Endothelial cell of umbilical vein (primary cell): ENCODE measurements at regions not wholly inside any gene's neighbourhood (a gene's known extent, or its start where the extent isn't known, plus 50 kb on each side); places are given as distances from the start of the nearest gene placed in this dataset.

Experiments used
- BruUV-seq: library from RNA; stranded (reverse); fragments of 400-500 nt; replicated peaks from 2 replicates; lab custom pipeline; 2021; lab: Mats Ljungman, UMichigan
- CTCF ChIA-PET: fragments of 300-600, 350-600 bp; sonication (Branson Sonifier 250); formaldehyde crosslinking; loops from one replicate; lab custom pipeline; 2021; ENCODE audit warnings: antibody characterized with exemption, inconsistent platforms; lab: Charles Lee
- POLR2A ChIA-PET: fragments of 300-600, 350-600 bp; sonication (Branson Sonifier 250); formaldehyde crosslinking; loops from one replicate; lab custom pipeline; 2021; ENCODE audit warnings: antibody characterized with exemption, inconsistent platforms; lab: Charles Lee
- DNase-seq: peaks from one replicate; pipeline ENCODE4 v3.0.0-alpha.2; 2011; ENCODE audit warnings: low read depth, low spot score
- FAIRE-seq: peaks from 2 replicates; lab custom pipeline; 2011; peaks lifted over from hg19 to GRCh38; lab: Jason Lieb, UNC
- H2AFZ ChIP-seq: 2 replicates; pipeline ENCODE4 v1.6.0; 2012; ENCODE audit warnings: low read depth, low read length, control low read depth, inconsistent platforms
- H3K27ac ChIP-seq: 2 replicates; pipeline ENCODE4 v1.5.1; 2011; ENCODE audit warnings: low read depth, mild to moderate bottlenecking, control low read depth, low read length, moderate library complexity; ENCODE audit not compliant: insufficient read depth
- H3K27me3 ChIP-seq, 2 experiments: 2 replicates each; pipeline versions ENCODE4 v1.6.0 to v1.6.1; 2011; ENCODE audit warnings: low read length in 2 of 2, mixed read lengths in 1 of 2; ENCODE audit not compliant: control insufficient read depth in 2 of 2, insufficient read depth in 2 of 2
- H3K36me3 ChIP-seq, 2 experiments: 2 replicates in 1 of 2; 3 replicates in 1 of 2; pipeline ENCODE4 v1.5.1; 2011; ENCODE audit warnings: low read length in 2 of 2, mild to moderate bottlenecking in 1 of 2, moderate library complexity in 1 of 2; ENCODE audit not compliant: control insufficient read depth in 2 of 2, insufficient read depth in 2 of 2; ENCODE audit errors: extremely low read depth in 1 of 2
- H3K4me1 ChIP-seq: 3 replicates; pipeline ENCODE4 v1.5.1; 2011; ENCODE audit warnings: mild to moderate bottlenecking, low read length; ENCODE audit not compliant: control insufficient read depth, insufficient read depth; ENCODE audit errors: extremely low read depth
- H3K4me2 ChIP-seq: 2 replicates; pipeline ENCODE4 v1.6.1; 2011; ENCODE audit warnings: low read length, control low read depth, mixed read lengths; ENCODE audit not compliant: insufficient read depth
- H3K4me3 ChIP-seq, 3 experiments: fragments of 200-600 bp in 1 of 3; sonication (generic), shearing (Covaris generic) in 1 of 3; replicated peaks in 1 of 3; 2 replicates each; pipeline ENCODE4 v1.5.1; 2011 to 2016; ENCODE audit warnings: control low read depth in 3 of 3, low read length in 3 of 3, mild to moderate bottlenecking in 2 of 3, inconsistent platforms in 1 of 3, low read depth in 1 of 3, moderate library complexity in 1 of 3; ENCODE audit not compliant: insufficient read depth in 1 of 3
- H3K79me2 ChIP-seq: 2 replicates; pipeline ENCODE4 v1.6.0; 2012; ENCODE audit warnings: low read length, inconsistent platforms; ENCODE audit not compliant: control insufficient read depth, insufficient read depth
- H3K9ac ChIP-seq: replicated peaks from 2 replicates; pipeline ENCODE3; 2011; ENCODE audit warnings: low read length, control low read depth; ENCODE audit not compliant: insufficient read depth; ENCODE audit errors: extremely low read depth
- H3K9me1 ChIP-seq: replicated peaks from 3 replicates; pipeline ENCODE4 v1.6.0; 2011; ENCODE audit warnings: mild to moderate bottlenecking, low read length; ENCODE audit not compliant: control insufficient read depth, insufficient read depth; ENCODE audit errors: extremely low read depth
- H3K9me3 ChIP-seq: replicated peaks from 2 replicates; pipeline ENCODE4 v1.5.1; 2012; ENCODE audit warnings: low read length, inconsistent platforms; ENCODE audit not compliant: control insufficient read depth, insufficient read depth
- H4K20me1 ChIP-seq: replicated peaks from 2 replicates; pipeline ENCODE3; 2011; ENCODE audit warnings: mild to moderate bottlenecking, low read length; ENCODE audit not compliant: control insufficient read depth, insufficient read depth; ENCODE audit errors: extremely low read depth
- JUN ChIP-seq: IDR thresholded peaks from 2 replicates; pipeline ENCODE4 v1.6.1; 2011; ENCODE audit warnings: borderline replicate concordance, low read depth; ENCODE audit not compliant: insufficient read length, insufficient read depth
- MYC ChIP-seq: IDR thresholded peaks from one replicate; pipeline ENCODE4 v1.6.1; 2011; ENCODE audit warnings: mild to moderate bottlenecking, low read depth, low read length
- dilution Hi-C: fragments of 300-500 bp; cut with MboI; formaldehyde crosslinking; loops from one replicate; pipeline ENCODE4 v1.15.0; 2019; ENCODE audit warnings: low sequenced_read_pairs; ENCODE audit not compliant: extremely low pct_ligation_motif_present
- intact Hi-C: fragments of 100-400 bp; cut with micrococcal nuclease; formaldehyde crosslinking; loops from one replicate; pipeline ENCODE4 v1.10.0; 2022
- TF ChIP-seq, protein P1 (sequence below), 2 donors: IDR thresholded peaks; 1 replicate in 1 of 2; 2 replicates in 1 of 2; pipeline ENCODE4 v1.5.1; 2011; ENCODE audit warnings: low read length in 2 of 2, mild to moderate bottlenecking in 2 of 2, moderate library complexity in 2 of 2, control low read depth in 1 of 2, inconsistent platforms in 1 of 2, low read depth in 1 of 2; ENCODE audit not compliant: insufficient read depth in 1 of 2; ENCODE audit errors: extremely low read depth in 1 of 2

DNA sequence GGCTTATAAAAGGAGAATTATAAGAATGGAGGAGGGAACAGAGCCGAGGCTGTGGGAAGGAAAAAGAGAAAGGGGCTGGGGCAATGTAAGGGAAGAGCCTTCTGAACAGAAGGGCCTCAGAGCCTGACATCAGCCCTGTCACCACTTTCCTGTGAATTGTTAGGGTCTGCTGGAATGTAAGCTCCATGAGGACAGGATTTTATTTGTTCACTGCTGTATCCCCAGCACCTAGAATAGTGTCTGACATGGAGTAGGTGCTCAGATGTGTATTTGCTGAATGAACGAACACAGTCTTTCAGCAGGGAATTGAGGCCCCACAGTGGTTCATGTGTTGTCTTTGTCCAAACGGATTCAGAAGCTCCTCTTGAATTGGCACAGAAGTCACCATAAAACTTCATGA is 251.5 kb downstream of the OPA1 start:
- Histone ChIP-seq H3K27ac (no peak overlapping the region), H3K4me2 (no peak overlapping the region), H3K9me1 (no peaks in the 10 kb centered on the region), H3K36me3 (no peaks in the 10 kb centered on the region), H3K9ac (no peak overlapping the region), H3K27me3 (peaks cover 12 to 15% of the 10 kb centered on the region in 2 experiments), H3K9me3 (no peaks in the 10 kb centered on the region), H4K20me1 (no peaks in the 10 kb centered on the region), H3K4me3 (no peak overlapping the region), H2AFZ (no peak overlapping the region), H3K79me2 (no peaks in the 10 kb centered on the region), H3K4me1 (no peaks in the 10 kb centered on the region)
- FAIRE-seq (no peak), DNase-seq (no peak)
- no TSS peak for BruUV-seq
- TF ChIP-seq, protein P1, sequence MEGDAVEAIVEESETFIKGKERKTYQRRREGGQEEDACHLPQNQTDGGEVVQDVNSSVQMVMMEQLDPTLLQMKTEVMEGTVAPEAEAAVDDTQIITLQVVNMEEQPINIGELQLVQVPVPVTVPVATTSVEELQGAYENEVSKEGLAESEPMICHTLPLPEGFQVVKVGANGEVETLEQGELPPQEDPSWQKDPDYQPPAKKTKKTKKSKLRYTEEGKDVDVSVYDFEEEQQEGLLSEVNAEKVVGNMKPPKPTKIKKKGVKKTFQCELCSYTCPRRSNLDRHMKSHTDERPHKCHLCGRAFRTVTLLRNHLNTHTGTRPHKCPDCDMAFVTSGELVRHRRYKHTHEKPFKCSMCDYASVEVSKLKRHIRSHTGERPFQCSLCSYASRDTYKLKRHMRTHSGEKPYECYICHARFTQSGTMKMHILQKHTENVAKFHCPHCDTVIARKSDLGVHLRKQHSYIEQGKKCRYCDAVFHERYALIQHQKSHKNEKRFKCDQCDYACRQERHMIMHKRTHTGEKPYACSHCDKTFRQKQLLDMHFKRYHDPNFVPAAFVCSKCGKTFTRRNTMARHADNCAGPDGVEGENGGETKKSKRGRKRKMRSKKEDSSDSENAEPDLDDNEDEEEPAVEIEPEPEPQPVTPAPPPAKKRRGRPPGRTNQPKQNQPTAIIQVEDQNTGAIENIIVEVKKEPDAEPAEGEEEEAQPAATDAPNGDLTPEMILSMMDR (IDR thresholded peaks at IDR 0.05; ENCODE audit: extremely low read depth in 1 of 2, insufficient read depth in 1 of 2, low read depth in 1 of 2, low read length in 2 of 2), result no peak
- TF ChIP-seq MYC, result no peak
- ChIA-PET CTCF (interaction anchor here (0.9 to 1.6 kb wide), 3 partner anchors 8 to 11 kb away, joined by 3 to 7 read pairs (median 3); no protein-coding TSS in a partner anchor), POLR2A (no interaction called here)
- intact Hi-C loops (no loop called here), dilution Hi-C loops (no loop called here)

DNA sequence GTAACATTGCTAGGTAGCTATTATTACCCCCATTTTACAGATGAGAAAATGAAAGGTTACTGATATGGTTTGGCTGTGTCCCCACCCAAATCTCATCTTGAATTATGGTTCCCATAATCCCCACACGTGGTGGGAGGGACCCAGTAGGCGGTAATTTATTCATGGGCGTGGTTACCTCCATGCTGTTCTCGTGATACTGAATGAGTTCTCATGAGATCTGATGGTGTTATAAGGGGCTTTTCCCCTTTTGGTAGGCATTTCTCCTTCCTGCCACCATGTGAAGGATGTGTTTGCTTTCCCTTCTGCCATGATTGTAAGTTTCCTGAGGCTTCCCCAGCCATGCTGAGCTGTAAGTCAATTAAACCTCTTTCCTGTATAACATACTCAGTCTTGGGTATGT is 252.1 kb downstream of the OPA1 start:
- H3K27ac ChIP-seq, result no peak overlapping the region
- H4K20me1 ChIP-seq, result no peaks in the 10 kb centered on the region
- H3K9me3 ChIP-seq, result no peaks in the 10 kb centered on the region
- intact Hi-C loops (no loop called here), dilution Hi-C loops (no loop called here)
- ChIA-PET POLR2A (no interaction called here), CTCF (interaction anchor here (1.6 kb wide), 1 partner anchor 9 kb away, joined by 7 read pairs; no protein-coding TSS in a partner anchor)
- no peaks in the 10 kb centered on the region for H3K9me1 ChIP-seq
- H3K9ac ChIP-seq, result no peak overlapping the region
- no peaks in the 10 kb centered on the region for H3K4me1 ChIP-seq
- no peak overlapping the region for H2AFZ ChIP-seq
- H3K36me3 ChIP-seq, result no peaks in the 10 kb centered on the region
- H3K79me2 ChIP-seq, result no peaks in the 10 kb centered on the region
- no peak for TF ChIP-seq JUN
- FAIRE-seq (no peak), DNase-seq (no peak)
- peaks cover 12 to 14% of the 10 kb centered on the region in 2 experiments for H3K27me3 ChIP-seq
- H3K4me2 ChIP-seq, result no peak overlapping the region
- BruUV-seq, result no TSS peak
- no peak overlapping the region for H3K4me3 ChIP-seq
